AG09319 (cell line): ENCODE measurements at regions not wholly inside any gene's neighbourhood (a gene's known extent, or its start where the extent isn't known, plus 50 kb on each side); places are given as distances from the start of the nearest gene placed in this dataset.

Experiments used
- DNase-seq: peaks from one replicate; pipeline ENCODE4 v3.0.0-alpha.2; 2010; ENCODE audit warnings: low read depth; ENCODE audit errors: extremely low read depth
- CTCF ChIP-seq: IDR thresholded peaks from 2 replicates; pipeline ENCODE4 v1.5.1; 2011; ENCODE audit warnings: low read depth, mild to moderate bottlenecking, inconsistent platforms, low read length, moderate library complexity

- no peak for TF ChIP-seq CTCF
- DNase-seq: no peak
These were observed 167.1 kb downstream of the ACTL7B start for GRCh38 chr9:108688676-108689075.

- DNase-seq: no peak
- no peak for TF ChIP-seq CTCF
These were observed 167.7 kb downstream of the ACTL7B start for GRCh38 chr9:108688051-108688450.

- TF ChIP-seq CTCF: no peak
- DNase-seq: no peak
These were observed 168.5 kb downstream of the ACTL7B start for GRCh38 chr9:108687006-108687987.

GRCh38 chr9:108684288-108685025 is 171.3 kb downstream of the ACTL7B start:
- no peak for DNase-seq

GRCh38 chr9:108683245-108683644 is 172.5 kb downstream of the ACTL7B start:
- TF ChIP-seq CTCF: no peak
- no peak for DNase-seq

More at GRCh38 chr9:108684288-108685025, 171.3 kb downstream of the ACTL7B start:
- TF ChIP-seq CTCF: no peak

GRCh38 chr9:108681851-108682590 is 173.8 kb downstream of the ACTL7B start:
- TF ChIP-seq CTCF: no peak
- no peak for DNase-seq

- no peak for DNase-seq
- no peak for TF ChIP-seq CTCF
These were observed 174.8 kb downstream of the ACTL7B start for GRCh38 chr9:108680946-108681345.
